Erythroblast (primary cell): ENCODE measurements at regions not wholly inside any gene's neighbourhood (a gene's known extent, or its start where the extent isn't known, plus 50 kb on each side); places are given as distances from the start of the nearest gene placed in this dataset.
"Not testable (repeated sequence)": the region's sequence is repeated elsewhere in the genome, so short reads cannot be mapped to it uniquely, and the experiment has no call there.

Experiments
- GATA1 ChIP-seq: IDR thresholded peaks from 2 replicates; pipeline ENCODE4 v1.6.1; 2011; ENCODE audit warnings: low read depth, mild to moderate bottlenecking, control low read depth, low read length, moderate library complexity
- POLR2A ChIP-seq: IDR thresholded peaks from 2 replicates; pipeline ENCODE4 v1.6.1; 2011; ENCODE audit warnings: mild to moderate bottlenecking, low read length

- not testable (repeated sequence) for TF ChIP-seq POLR2A, GATA1
These were observed 3052.4 kb downstream of the RPIA start for GRCh38 chr2:91743910-91744309.
